Thyroid gland (tissue), 4 donors: ENCODE measurements at regions not wholly inside any gene's neighbourhood (a gene's known extent, or its start where the extent isn't known, plus 50 kb on each side); places are given as distances from the start of the nearest gene placed in this dataset.

Experiments used
- DNase-seq, 2 donors: peaks; one replicate each; pipeline ENCODE4 v3.0.0-alpha.2; 2019
- H3K27ac ChIP-seq, 3 donors: fragments of 200-600 bp; sonication (generic); 1 replicate in 2 of 3; 2 replicates in 1 of 3; pipeline ENCODE4 v1.5.1; 2016 to 2019; ENCODE audit warnings: mild to moderate bottlenecking in 1 of 3, moderate library complexity in 1 of 3
- H3K27me3 ChIP-seq: fragments of 200-600 bp; sonication (generic); one replicate; pipeline ENCODE4 v1.5.1; 2019
- H3K36me3 ChIP-seq, 2 donors: fragments of 200-600 bp; sonication (generic); one replicate each; pipeline ENCODE4 v1.5.1; 2016 to 2019
- H3K4me1 ChIP-seq, 2 donors: fragments of 200-600 bp; sonication (generic); one replicate each; pipeline ENCODE4 v1.5.1; 2017 to 2019
- H3K4me3 ChIP-seq, 3 donors: fragments of 200-600 bp; sonication (generic); replicated peaks in 1 of 3; 1 replicate in 2 of 3; 2 replicates in 1 of 3; pipeline ENCODE4 v1.5.1; 2016; ENCODE audit warnings: mild to moderate bottlenecking in 1 of 3
- H3K9me3 ChIP-seq: fragments of 200-600 bp; sonication (generic); one replicate; pipeline ENCODE4 v1.5.1; 2017
- CTCF ChIP-seq, 6 experiments: fragments of 200-600 bp in 3 of 6; fragments of 450-650 bp in 3 of 6; sonication (generic) in 3 of 6; IDR thresholded peaks; one replicate each; pipeline ENCODE4 v1.5.1; 2016 to 2019; ENCODE audit warnings: antibody characterized with exemption in 6 of 6, mild to moderate bottlenecking in 2 of 6, inconsistent platforms in 1 of 6, moderate library complexity in 1 of 6
- POLR2A ChIP-seq, 2 donors: fragments of 450-650 bp; IDR thresholded peaks; one replicate each; pipeline ENCODE4 v1.6.1; 2017; ENCODE audit warnings: antibody characterized with exemption in 2 of 2, mild to moderate bottlenecking in 2 of 2, moderate library complexity in 1 of 2
- WGBS, 2 donors: methylation state at CpG; one replicate each; pipeline ENCODE4 v1.1.5; 2017; 5-methylcytosine and 5-hydroxymethylcytosine counted together
- intact Hi-C: fragments of 100-400 bp; cut with DNase I; formaldehyde crosslinking; loops from one replicate; pipeline ENCODE4 v1.15.1; 2023

- intact Hi-C loops, result no loop called here
- Histone ChIP-seq H3K27me3 (no peaks in the 10 kb centered on the region), H3K4me3 (no peak overlapping the region), H3K4me1 (no peaks in the 10 kb centered on the region), H3K27ac (no peak overlapping the region), H3K36me3 (no peaks in the 10 kb centered on the region), H3K9me3 (no peaks in the 10 kb centered on the region)
- DNase-seq, result no peak
- TF ChIP-seq CTCF (IDR thresholded peaks at IDR 0.05) (no peak), POLR2A (IDR thresholded peaks at IDR 0.05) (no peak)
- WGBS, 2 donors, result 70 to 76% methylated on average over 6 of the region's 6 CpGs
Measured at GRCh38 chr18:70673831-70674230, 385.0 kb downstream of the SOCS6 start.

GRCh38 chr18:70672581-70672980, 383.7 kb downstream of the SOCS6 start:
- DNase-seq, result no peak
- Histone ChIP-seq H3K4me3 (no peak overlapping the region), H3K9me3 (no peaks in the 10 kb centered on the region), H3K36me3 (no peaks in the 10 kb centered on the region), H3K27me3 (no peaks in the 10 kb centered on the region), H3K27ac (no peak overlapping the region), H3K4me1 (no peaks in the 10 kb centered on the region)
- 82 to 88% methylated on average over 5 of the region's 5 CpGs for WGBS, 2 donors
- intact Hi-C loops, result no loop called here
- TF ChIP-seq CTCF (IDR thresholded peaks at IDR 0.05), result no peak

GRCh38 chr18:70671889-70672565, 383.2 kb downstream of the SOCS6 start:
- H3K9me3 ChIP-seq, result no peaks in the 10 kb centered on the region
- H3K27me3 ChIP-seq, result no peaks in the 10 kb centered on the region
- intact Hi-C loops, result no loop called here
- H3K4me1 ChIP-seq, result no peaks in the 10 kb centered on the region
- H3K27ac ChIP-seq, result no peak overlapping the region
- DNase-seq, result no peak
- no peak for TF ChIP-seq CTCF (IDR thresholded peaks at IDR 0.05)
- TF ChIP-seq POLR2A (IDR thresholded peaks at IDR 0.05), result no peak
- H3K36me3 ChIP-seq, result no peaks in the 10 kb centered on the region
- H3K4me3 ChIP-seq, result no peak overlapping the region
- WGBS, 2 donors, result 83 to 90% methylated on average over 9 of the region's 9 CpGs

- TF ChIP-seq POLR2A (IDR thresholded peaks at IDR 0.05) (no peak), CTCF (IDR thresholded peaks at IDR 0.05) (no peak)
- no peak overlapping the region for H3K27ac ChIP-seq
- H3K36me3 ChIP-seq, result no peaks in the 10 kb centered on the region
- no peaks in the 10 kb centered on the region for H3K9me3 ChIP-seq
- H3K4me1 ChIP-seq, result no peaks in the 10 kb centered on the region
- H3K4me3 ChIP-seq, result no peak overlapping the region
- no peak for DNase-seq
- H3K27me3 ChIP-seq, result no peaks in the 10 kb centered on the region
- intact Hi-C loops, result no loop called here
Measured at GRCh38 chr18:70666936-70667335, 378.1 kb downstream of the SOCS6 start.

GRCh38 chr18:70663141-70663540, 374.3 kb downstream of the SOCS6 start:
- H3K4me3 ChIP-seq, result no peak overlapping the region
- no peak for DNase-seq
- H3K27me3 ChIP-seq, result no peaks in the 10 kb centered on the region
- TF ChIP-seq CTCF (IDR thresholded peaks at IDR 0.05) (no peak), POLR2A (IDR thresholded peaks at IDR 0.05) (no peak)
- H3K27ac ChIP-seq, result no peak overlapping the region
- 56 to 74% methylated on average over 2 of the region's 2 CpGs for WGBS, 2 donors
- no peaks in the 10 kb centered on the region for H3K9me3 ChIP-seq
- H3K4me1 ChIP-seq, result no peaks in the 10 kb centered on the region
- intact Hi-C loops, result no loop called here
- no peaks in the 10 kb centered on the region for H3K36me3 ChIP-seq
